ENCODE measurements at regions not wholly inside any gene's neighbourhood (a gene's known extent, or its start where the extent isn't known, plus 50 kb on each side); places are given as distances from the start of the nearest gene placed in this dataset.
"Not testable (repeated sequence)": the region's sequence is repeated elsewhere in the genome, so short reads cannot be mapped to it uniquely, and the experiment has no call there.

- in situ Hi-C loops (cut with MboI; ENCODE audit: low pct_unique_long_range_greater_than_20kb, low sequenced_read_pairs), result no loop called here
- no peak for DNase-seq
Observed at GRCh38 chr5:173667702-173668101, 51.3 kb upstream of the BOD1 start.

GRCh38 chr5:173668245-173668800 is 51.9 kb upstream of the BOD1 start:
- no peak for DNase-seq
- in situ Hi-C loops (cut with MboI; ENCODE audit: low pct_unique_long_range_greater_than_20kb, low sequenced_read_pairs), result no loop called here

- in situ Hi-C loops (cut with MboI; ENCODE audit: low pct_unique_long_range_greater_than_20kb, low sequenced_read_pairs), result no loop called here
- DNase-seq, result no peak
Observed at GRCh38 chr5:173668910-173669309, 52.5 kb upstream of the BOD1 start.

- DNase-seq, result no peak
- in situ Hi-C loops (cut with MboI; ENCODE audit: low pct_unique_long_range_greater_than_20kb, low sequenced_read_pairs), result no loop called here
Observed at GRCh38 chr5:173669483-173669882, 53.0 kb upstream of the BOD1 start.

GRCh38 chr5:173670130-173670651 is 53.7 kb upstream of the BOD1 start:
- no peak for DNase-seq
- in situ Hi-C loops (cut with MboI; ENCODE audit: low pct_unique_long_range_greater_than_20kb, low sequenced_read_pairs), result no loop called here

GRCh38 chr5:173670791-173671120 is 54.3 kb upstream of the BOD1 start:
- in situ Hi-C loops (cut with MboI; ENCODE audit: low pct_unique_long_range_greater_than_20kb, low sequenced_read_pairs), result no loop called here

GRCh38 chr5:173671121-173671949 is 54.9 kb upstream of the BOD1 start:
- no peak for DNase-seq
- in situ Hi-C loops (cut with MboI; ENCODE audit: low pct_unique_long_range_greater_than_20kb, low sequenced_read_pairs), result no loop called here

More at GRCh38 chr5:173670791-173671120, 54.3 kb upstream of the BOD1 start:
- no peak for DNase-seq

GRCh38 chr5:173672166-173672565 is 55.7 kb upstream of the BOD1 start:
- DNase-seq, result no peak
- in situ Hi-C loops (cut with MboI; ENCODE audit: low pct_unique_long_range_greater_than_20kb, low sequenced_read_pairs), result no loop called here

GRCh38 chr5:173672891-173673290 is 56.4 kb upstream of the BOD1 start:
- in situ Hi-C loops (cut with MboI; ENCODE audit: low pct_unique_long_range_greater_than_20kb, low sequenced_read_pairs), result no loop called here

GRCh38 chr5:173673295-173674101 is 57.0 kb upstream of the BOD1 start:
- DNase-seq, result no peak
- in situ Hi-C loops (cut with MboI; ENCODE audit: low pct_unique_long_range_greater_than_20kb, low sequenced_read_pairs), result no loop called here

More at GRCh38 chr5:173672891-173673290, 56.4 kb upstream of the BOD1 start:
- no peak for DNase-seq

- in situ Hi-C loops (cut with MboI; ENCODE audit: low pct_unique_long_range_greater_than_20kb, low sequenced_read_pairs), result no loop called here
- no peak for DNase-seq
Observed at GRCh38 chr5:173675287-173675996, 59.0 kb upstream of the BOD1 start.

GRCh38 chr5:173676375-173676774 is 59.9 kb upstream of the BOD1 start:
- in situ Hi-C loops (cut with MboI; ENCODE audit: low pct_unique_long_range_greater_than_20kb, low sequenced_read_pairs), result no loop called here

GRCh38 chr5:173677125-173677672 is 60.7 kb upstream of the BOD1 start:
- no peak for DNase-seq
- in situ Hi-C loops (cut with MboI; ENCODE audit: low pct_unique_long_range_greater_than_20kb, low sequenced_read_pairs), result no loop called here

More at GRCh38 chr5:173676375-173676774, 59.9 kb upstream of the BOD1 start:
- no peak for DNase-seq

GRCh38 chr5:173679909-173680630 is 63.6 kb upstream of the BOD1 start:
- DNase-seq, result no peak
- in situ Hi-C loops (cut with MboI; ENCODE audit: low pct_unique_long_range_greater_than_20kb, low sequenced_read_pairs), result no loop called here

GRCh38 chr5:173680660-173681242 is 64.3 kb upstream of the BOD1 start:
- DNase-seq, result no peak
- in situ Hi-C loops (cut with MboI; ENCODE audit: low pct_unique_long_range_greater_than_20kb, low sequenced_read_pairs), result no loop called here

GRCh38 chr5:173682313-173682712 is 65.9 kb upstream of the BOD1 start:
- in situ Hi-C loops (cut with MboI; ENCODE audit: low pct_unique_long_range_greater_than_20kb, low sequenced_read_pairs), result no loop called here
- no peak for DNase-seq

GRCh38 chr5:173684535-173684934 is 68.1 kb upstream of the BOD1 start:
- in situ Hi-C loops (cut with MboI; ENCODE audit: low pct_unique_long_range_greater_than_20kb, low sequenced_read_pairs); DNase-seq: not testable (repeated sequence)

- DNase-seq, result no peak
- in situ Hi-C loops (cut with MboI; ENCODE audit: low pct_unique_long_range_greater_than_20kb, low sequenced_read_pairs), result no loop called here
Observed at GRCh38 chr5:173686950-173687349, 70.5 kb upstream of the BOD1 start.

Measured in KBM-7 (cell line).